ENCODE measurements at regions not wholly inside any gene's neighbourhood (a gene's known extent, or its start where the extent isn't known, plus 50 kb on each side); places are given as distances from the start of the nearest gene placed in this dataset.

GRCh38 chr16:80231121-80231520 lies 309.7 kb upstream of the DYNLRB2 start:
- Histone ChIP-seq H4K20me1 (ENCODE audit: control insufficient read depth, insufficient read depth, low read length, poor library complexity, severe bottlenecking) (no peaks in the 10 kb centered on the region), H3K4me3 (ENCODE audit: control extremely low read depth in 1 of 5, extremely low read depth in 1 of 5, insufficient read depth in 1 of 5, low read depth in 2 of 5, low read length in 4 of 5) (no peak overlapping the region), H3K79me2 (ENCODE audit: control insufficient read depth, insufficient read depth, low read length) (no peaks in the 10 kb centered on the region), H3K4me1 (ENCODE audit: control insufficient read depth in 2 of 2, insufficient read depth in 2 of 2, low read length in 2 of 2) (peaks cover 0 to 16% of the 10 kb centered on the region in 2 donors), H3K9ac (ENCODE audit: low read length) (no peak overlapping the region), H2AFZ (ENCODE audit: insufficient read depth, low read depth, low read length, poor library complexity, severe bottlenecking) (no peak overlapping the region), H3K27me3 (replicated peaks in 1 of 4; ENCODE audit: control extremely low read depth in 1 of 4, control insufficient read depth in 3 of 4, insufficient read depth in 4 of 4, low read length in 3 of 4) (no peaks in the 10 kb centered on the region), H3K4me2 (replicated peaks; ENCODE audit: low read depth, low read length, poor library complexity, severe bottlenecking) (no peak overlapping the region), H3K36me3 (replicated peaks in 1 of 2; ENCODE audit: control extremely low read depth in 1 of 2, control insufficient read depth in 1 of 2, extremely low read depth in 1 of 2, insufficient read depth in 2 of 2, low read length in 1 of 2) (no peaks in the 10 kb centered on the region), H3K9me3 (ENCODE audit: control extremely low read depth in 1 of 3, control insufficient read depth in 2 of 3, insufficient read depth in 1 of 3, low read length in 2 of 3) (peaks cover 0 to 2% (median 0%) of the 10 kb centered on the region in 3 donors), H3K27ac (ENCODE audit: low read length in 2 of 2) (no peak overlapping the region)
- no peak overlapping the region for H3K4me3 Mint-ChIP-seq
- intact Hi-C loops (cut with micrococcal nuclease) = no loop called here
- CTCF ChIA-PET = no interaction called here
- peaks cover 4% of the 10 kb centered on the region for H3K9me3 Mint-ChIP-seq (ENCODE audit: insufficient read depth)
- ATAC-seq (ENCODE audit: low read depth) (no peak), DNase-seq (no peak)
- H3K27me3 Mint-ChIP-seq = no peaks in the 10 kb centered on the region
- POLR2A ChIA-PET = no interaction called here
- H3K4me1 Mint-ChIP-seq = peaks cover 10% of the 10 kb centered on the region
- no peak for TF ChIP-seq CTCF (IDR thresholded peaks at IDR 0.05)
- TF ChIP-seq EZH2 (IDR thresholded peaks at IDR 0.05; ENCODE audit: borderline replicate concordance, insufficient read depth, low read depth, low read length, poor library complexity, severe bottlenecking) = no peak
- no peak overlapping the region for H3K27ac Mint-ChIP-seq

- no peak for DNase-seq
- intact Hi-C loops (cut with micrococcal nuclease) = no loop called here
- peaks cover 0 to 4% (median 0%) of the 10 kb centered on the region in 3 donors for H3K9me3 ChIP-seq (ENCODE audit: control extremely low read depth in 1 of 3, control insufficient read depth in 2 of 3, insufficient read depth in 1 of 3, low read length in 2 of 3)
These were observed 310.3 kb upstream of the DYNLRB2 start for GRCh38 chr16:80230328-80231120.

More at GRCh38 chr16:80230328-80231120, 310.3 kb upstream of the DYNLRB2 start:
- Mint-ChIP-seq H3K4me1 (peaks cover 10% of the 10 kb centered on the region), H3K9me3 (ENCODE audit: insufficient read depth) (peaks cover 6% of the 10 kb centered on the region), H3K4me3 (no peak overlapping the region), H3K27me3 (no peaks in the 10 kb centered on the region), H3K27ac (no peak overlapping the region)
- Histone ChIP-seq H3K9ac (ENCODE audit: low read length) (no peak overlapping the region), H3K36me3 (replicated peaks in 1 of 2; ENCODE audit: control extremely low read depth in 1 of 2, control insufficient read depth in 1 of 2, extremely low read depth in 1 of 2, insufficient read depth in 2 of 2, low read length in 1 of 2) (no peaks in the 10 kb centered on the region), H3K79me2 (ENCODE audit: control insufficient read depth, insufficient read depth, low read length) (no peaks in the 10 kb centered on the region), H3K27ac (ENCODE audit: low read length in 2 of 2) (no peak overlapping the region), H3K4me3 (ENCODE audit: control extremely low read depth in 1 of 5, extremely low read depth in 1 of 5, insufficient read depth in 1 of 5, low read depth in 2 of 5, low read length in 4 of 5) (no peak overlapping the region), H3K4me2 (replicated peaks; ENCODE audit: low read depth, low read length, poor library complexity, severe bottlenecking) (no peak overlapping the region), H4K20me1 (ENCODE audit: control insufficient read depth, insufficient read depth, low read length, poor library complexity, severe bottlenecking) (no peaks in the 10 kb centered on the region), H2AFZ (ENCODE audit: insufficient read depth, low read depth, low read length, poor library complexity, severe bottlenecking) (no peak overlapping the region), H3K4me1 (ENCODE audit: control insufficient read depth in 2 of 2, insufficient read depth in 2 of 2, low read length in 2 of 2) (peaks cover 0 to 16% of the 10 kb centered on the region in 2 donors), H3K27me3 (replicated peaks in 1 of 4; ENCODE audit: control extremely low read depth in 1 of 4, control insufficient read depth in 3 of 4, insufficient read depth in 4 of 4, low read length in 3 of 4) (no peaks in the 10 kb centered on the region)
- TF ChIP-seq EZH2 (IDR thresholded peaks at IDR 0.05; ENCODE audit: borderline replicate concordance, insufficient read depth, low read depth, low read length, poor library complexity, severe bottlenecking) (no peak), CTCF (IDR thresholded peaks at IDR 0.05) (no peak)
- ChIA-PET POLR2A (no interaction called here), CTCF (no interaction called here)
- no peak for ATAC-seq (ENCODE audit: low read depth)
- WGBS (ENCODE audit: insufficient coverage) = no CpG with 5 or more reads among the region's 4 CpGs
